Right lobe of liver (tissue), 4 donors: ENCODE measurements at regions not wholly inside any gene's neighbourhood (a gene's known extent, or its start where the extent isn't known, plus 50 kb on each side); places are given as distances from the start of the nearest gene placed in this dataset.

Source experiments
- CTCF ChIP-seq, 4 donors: fragments of 200-600 bp in 3 of 4; fragments of 450-650 bp in 1 of 4; IDR thresholded peaks; one replicate each; pipeline versions ENCODE4 v1.5.1 to v1.8.0; 2016 to 2022; ENCODE audit warnings: antibody characterized with exemption in 4 of 4, mild to moderate bottlenecking in 2 of 4
- POLR2A ChIP-seq: fragments of 450-650 bp; IDR thresholded peaks from one replicate; pipeline ENCODE4 v1.6.1; 2017; ENCODE audit warnings: antibody characterized with exemption, mild to moderate bottlenecking
- donor health status: DM: no; HTN: no; CAD: no.
- donor health status: DM: no; HTN: no; CAD: no.
- donor health status: DM: no; HTN: yes; CAD: no.

- TF ChIP-seq CTCF (IDR thresholded peaks at IDR 0.05): no peak
- TF ChIP-seq POLR2A: no peak
Measured at GRCh38 chr4:178026999-178027398, 584.8 kb upstream of the AGA start.
